ENCODE measurements at regions not wholly inside any gene's neighbourhood (a gene's known extent, or its start where the extent isn't known, plus 50 kb on each side); places are given as distances from the start of the nearest gene placed in this dataset.

DNA sequence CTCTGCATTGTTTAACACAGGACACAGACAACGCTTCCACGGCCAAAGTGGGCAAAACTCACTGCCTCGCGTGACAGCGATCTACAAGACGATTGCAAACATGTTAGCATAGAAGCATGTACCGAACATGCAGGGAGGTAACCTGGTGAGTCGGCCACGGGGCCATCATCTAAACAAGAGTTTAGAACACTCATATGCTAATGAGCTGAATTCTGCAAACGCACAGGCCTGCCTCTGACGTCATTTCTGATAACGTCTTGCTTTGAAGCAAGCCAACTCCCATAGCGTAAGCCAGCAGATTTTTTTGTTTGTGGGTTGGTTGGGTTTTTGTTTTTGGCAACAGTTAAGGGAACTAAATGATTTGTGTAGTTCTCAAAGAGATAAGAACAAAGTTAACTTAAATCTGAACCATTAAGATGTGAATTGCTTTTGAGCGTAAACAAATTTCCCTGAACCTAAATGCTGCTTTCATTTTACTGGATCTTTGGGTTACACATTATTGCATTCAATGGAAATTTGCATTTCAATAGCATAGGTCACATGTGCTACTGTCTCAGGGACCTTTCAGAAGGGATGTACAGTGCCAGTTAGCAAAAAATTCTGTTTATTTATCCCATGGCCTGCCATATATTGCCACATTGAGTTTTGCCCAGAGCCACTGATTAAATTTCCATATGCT, 184.5 kb upstream of the PDE10A start:
- Histone ChIP-seq H3K9ac (ENCODE audit: low read length) (no peak overlapping the region), H4K20me1 (ENCODE audit: control insufficient read depth, insufficient read depth, low read length, poor library complexity, severe bottlenecking) (no peaks in the 10 kb centered on the region), H3K27ac (ENCODE audit: low read length in 2 of 2) (no peak overlapping the region), H3K4me3 (ENCODE audit: control extremely low read depth in 1 of 5, extremely low read depth in 1 of 5, insufficient read depth in 1 of 5, low read depth in 2 of 5, low read length in 4 of 5) (no peak overlapping the region), H2AFZ (ENCODE audit: insufficient read depth, low read depth, low read length, poor library complexity, severe bottlenecking) (no peak overlapping the region), H3K9me3 (ENCODE audit: control extremely low read depth in 1 of 3, control insufficient read depth in 2 of 3, insufficient read depth in 1 of 3, low read length in 2 of 3) (peaks cover 0 to 3% (median 0%) of the 10 kb centered on the region in 3 donors), H3K36me3 (replicated peaks in 1 of 2; ENCODE audit: control extremely low read depth in 1 of 2, control insufficient read depth in 1 of 2, extremely low read depth in 1 of 2, insufficient read depth in 2 of 2, low read length in 1 of 2) (no peaks in the 10 kb centered on the region), H3K4me2 (replicated peaks; ENCODE audit: low read depth, low read length, poor library complexity, severe bottlenecking) (no peak overlapping the region), H3K4me1 (ENCODE audit: control insufficient read depth in 2 of 2, insufficient read depth in 2 of 2, low read length in 2 of 2) (peaks cover 0 to 5% of the 10 kb centered on the region in 2 donors), H3K27me3 (replicated peaks in 1 of 4; ENCODE audit: control extremely low read depth in 1 of 4, control insufficient read depth in 3 of 4, insufficient read depth in 4 of 4, low read length in 3 of 4) (peaks cover 0 to 35% (median 10%) of the 10 kb centered on the region in 4 experiments), H3K79me2 (ENCODE audit: control insufficient read depth, insufficient read depth, low read length) (no peaks in the 10 kb centered on the region)
- POLR2A ChIA-PET = no interaction called here
- ATAC-seq (ENCODE audit: low read depth) (no peak), DNase-seq (no peak)
- TF ChIP-seq, protein P1, sequence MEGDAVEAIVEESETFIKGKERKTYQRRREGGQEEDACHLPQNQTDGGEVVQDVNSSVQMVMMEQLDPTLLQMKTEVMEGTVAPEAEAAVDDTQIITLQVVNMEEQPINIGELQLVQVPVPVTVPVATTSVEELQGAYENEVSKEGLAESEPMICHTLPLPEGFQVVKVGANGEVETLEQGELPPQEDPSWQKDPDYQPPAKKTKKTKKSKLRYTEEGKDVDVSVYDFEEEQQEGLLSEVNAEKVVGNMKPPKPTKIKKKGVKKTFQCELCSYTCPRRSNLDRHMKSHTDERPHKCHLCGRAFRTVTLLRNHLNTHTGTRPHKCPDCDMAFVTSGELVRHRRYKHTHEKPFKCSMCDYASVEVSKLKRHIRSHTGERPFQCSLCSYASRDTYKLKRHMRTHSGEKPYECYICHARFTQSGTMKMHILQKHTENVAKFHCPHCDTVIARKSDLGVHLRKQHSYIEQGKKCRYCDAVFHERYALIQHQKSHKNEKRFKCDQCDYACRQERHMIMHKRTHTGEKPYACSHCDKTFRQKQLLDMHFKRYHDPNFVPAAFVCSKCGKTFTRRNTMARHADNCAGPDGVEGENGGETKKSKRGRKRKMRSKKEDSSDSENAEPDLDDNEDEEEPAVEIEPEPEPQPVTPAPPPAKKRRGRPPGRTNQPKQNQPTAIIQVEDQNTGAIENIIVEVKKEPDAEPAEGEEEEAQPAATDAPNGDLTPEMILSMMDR (IDR thresholded peaks at IDR 0.05) = no peak
- no peak for TF ChIP-seq EZH2 (IDR thresholded peaks at IDR 0.05; ENCODE audit: borderline replicate concordance, insufficient read depth, low read depth, low read length, poor library complexity, severe bottlenecking)
- Mint-ChIP-seq H3K9me3 (ENCODE audit: insufficient read depth) (peaks cover 2% of the 10 kb centered on the region), H3K4me1 (no peaks in the 10 kb centered on the region), H3K27me3 (peaks cover 57% of the 10 kb centered on the region), H3K27ac (no peak overlapping the region), H3K4me3 (no peak overlapping the region)
- 54% methylated on average over 13 of the region's 14 CpGs for WGBS (ENCODE audit: insufficient coverage)
- CTCF ChIA-PET = interaction anchor here (0.7 kb wide), 1 partner anchor 9 kb away, joined by 3 read pairs; no protein-coding TSS in a partner anchor
- intact Hi-C loops (cut with micrococcal nuclease) = no loop called here

DNA sequence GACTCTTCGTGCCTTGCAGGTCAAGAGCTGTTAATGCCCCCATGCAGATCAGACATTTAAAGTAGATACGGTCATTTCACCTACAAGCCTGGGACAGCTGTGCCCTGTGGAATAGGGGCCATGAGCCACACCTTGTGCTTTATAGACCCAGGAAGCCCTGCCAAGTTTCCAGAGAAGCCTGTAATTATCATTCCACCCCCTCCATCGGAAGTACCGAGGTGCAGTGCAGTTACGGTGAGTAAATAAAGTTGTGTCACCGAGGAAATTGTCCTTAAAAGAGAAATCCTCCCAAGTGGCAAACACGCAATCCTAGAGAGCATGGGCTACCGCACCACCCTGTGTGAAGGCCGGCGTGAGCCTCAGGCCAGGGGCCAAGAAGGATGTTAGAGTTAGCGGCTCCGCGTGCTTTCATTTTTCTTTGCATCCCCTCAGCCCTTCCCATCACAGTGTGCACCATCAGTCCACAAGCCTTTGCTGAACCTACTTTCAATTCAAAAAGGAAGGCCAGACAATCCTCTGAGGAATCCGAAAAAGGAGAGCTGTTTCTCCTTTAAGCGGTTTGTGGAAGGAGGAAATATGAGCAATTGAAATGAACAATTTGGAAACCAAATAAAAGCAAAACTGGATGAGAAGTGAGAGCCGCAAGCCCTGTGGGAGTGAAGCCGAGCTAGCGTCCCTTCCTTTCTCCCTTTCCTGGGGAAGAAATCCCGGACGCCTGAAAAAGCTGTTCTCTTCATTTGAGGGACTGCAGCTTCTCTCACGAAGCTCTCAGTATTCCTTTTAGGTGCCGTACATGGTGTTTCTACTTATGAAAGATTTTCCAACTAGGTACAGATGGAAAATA, 183.3 kb upstream of the PDE10A start:
- H3K27me3 Mint-ChIP-seq = peaks cover 49% of the 10 kb centered on the region
- POLR2A ChIA-PET = no interaction called here
- Histone ChIP-seq H3K9me3 (ENCODE audit: control extremely low read depth in 1 of 3, control insufficient read depth in 2 of 3, insufficient read depth in 1 of 3, low read length in 2 of 3) (peaks cover 0 to 4% (median 0%) of the 10 kb centered on the region in 3 donors), H3K36me3 (replicated peaks in 1 of 2; ENCODE audit: control extremely low read depth in 1 of 2, control insufficient read depth in 1 of 2, extremely low read depth in 1 of 2, insufficient read depth in 2 of 2, low read length in 1 of 2) (no peaks in the 10 kb centered on the region), H3K27ac (ENCODE audit: low read length in 2 of 2) (no peak overlapping the region), H2AFZ (ENCODE audit: insufficient read depth, low read depth, low read length, poor library complexity, severe bottlenecking) (no peak overlapping the region), H4K20me1 (ENCODE audit: control insufficient read depth, insufficient read depth, low read length, poor library complexity, severe bottlenecking) (no peaks in the 10 kb centered on the region), H3K27me3 (replicated peaks in 1 of 4; ENCODE audit: control extremely low read depth in 1 of 4, control insufficient read depth in 3 of 4, insufficient read depth in 4 of 4, low read length in 3 of 4) (peaks cover 0 to 33% (median 11%) of the 10 kb centered on the region in 4 experiments), H3K4me1 (ENCODE audit: control insufficient read depth in 2 of 2, insufficient read depth in 2 of 2, low read length in 2 of 2) (peaks cover 0 to 5% of the 10 kb centered on the region in 2 donors), H3K4me2 (replicated peaks; ENCODE audit: low read depth, low read length, poor library complexity, severe bottlenecking) (no peak overlapping the region), H3K4me3 (ENCODE audit: control extremely low read depth in 1 of 5, extremely low read depth in 1 of 5, insufficient read depth in 1 of 5, low read depth in 2 of 5, low read length in 4 of 5) (no peak overlapping the region), H3K9ac (ENCODE audit: low read length) (no peak overlapping the region), H3K79me2 (ENCODE audit: control insufficient read depth, insufficient read depth, low read length) (no peaks in the 10 kb centered on the region)
- H3K4me3 Mint-ChIP-seq = no peak overlapping the region
- TF ChIP-seq, protein P1 (IDR thresholded peaks at IDR 0.05) = no peak
- TF ChIP-seq EZH2 (IDR thresholded peaks at IDR 0.05; ENCODE audit: borderline replicate concordance, insufficient read depth, low read depth, low read length, poor library complexity, severe bottlenecking) = no peak
- H3K4me1 Mint-ChIP-seq = no peaks in the 10 kb centered on the region
- H3K9me3 Mint-ChIP-seq (ENCODE audit: insufficient read depth) = peaks cover 2% of the 10 kb centered on the region
- no peak for ATAC-seq (ENCODE audit: low read depth)
- intact Hi-C loops (cut with micrococcal nuclease) = no loop called here
- WGBS (ENCODE audit: insufficient coverage) = 55% methylated on average over 16 of the region's 22 CpGs
- DNase-seq = no peak
- no peak overlapping the region for H3K27ac Mint-ChIP-seq
- CTCF ChIA-PET = interaction anchor here (0.7 kb wide), 1 partner anchor 10 kb away, joined by 3 read pairs; no protein-coding TSS in a partner anchor

Measured in B cell (primary cell).